ENCODE measurements at regions not wholly inside any gene's neighbourhood (a gene's known extent, or its start where the extent isn't known, plus 50 kb on each side); places are given as distances from the start of the nearest gene placed in this dataset.

DNA sequence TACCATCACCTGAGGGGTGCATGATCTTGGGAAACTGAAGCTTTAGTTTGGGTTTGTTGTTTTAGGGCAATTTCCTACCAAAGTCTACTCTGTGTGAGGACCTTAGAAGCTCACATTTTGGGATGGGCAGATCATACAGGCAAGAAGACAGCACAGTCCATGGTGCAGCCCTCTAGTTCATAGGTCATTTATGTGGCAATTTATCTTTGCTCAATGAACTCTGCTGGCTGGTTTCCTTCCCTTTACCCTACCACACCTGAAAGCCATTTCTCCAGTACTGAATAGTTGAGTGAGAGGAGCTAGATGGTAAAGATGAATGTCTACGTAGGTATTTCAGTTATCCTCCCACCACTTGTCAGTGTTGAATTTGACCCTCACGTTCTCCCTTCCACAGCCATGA lies 87.5 kb upstream of the KLF12 start:
- Histone ChIP-seq H3K9me3 (ENCODE audit: control insufficient read depth, insufficient read depth, low read length) (no peaks in the 10 kb centered on the region), H4K20me1 (ENCODE audit: control insufficient read depth, insufficient read depth, low read depth, low read length) (no peaks in the 10 kb centered on the region), H3K36me3 (ENCODE audit: control insufficient read depth, low read length) (no peaks in the 10 kb centered on the region), H3K27me3 (ENCODE audit: control insufficient read depth, low read length) (no peaks in the 10 kb centered on the region), H3K4me3 (ENCODE audit: low read length) (no peak overlapping the region), H3K79me2 (ENCODE audit: control insufficient read depth, low read length) (no peaks in the 10 kb centered on the region), H3K4me2 (ENCODE audit: low read length) (no peak overlapping the region), H3K4me1 (ENCODE audit: control insufficient read depth, low read length) (no peaks in the 10 kb centered on the region), H3F3A (ENCODE audit: control insufficient read depth, insufficient read depth) (no peaks in the 10 kb centered on the region), H3K27ac (ENCODE audit: low read depth, low read length) (no peak overlapping the region), H3K9me2 (replicated peaks; ENCODE audit: control insufficient read depth, low read length) (no peaks in the 10 kb centered on the region)
- TF ChIP-seq EZH2phosphoT487 (IDR thresholded peaks at IDR 0.05; ENCODE audit: borderline replicate concordance, low read length): no peak
- TF ChIP-seq, protein P1, sequence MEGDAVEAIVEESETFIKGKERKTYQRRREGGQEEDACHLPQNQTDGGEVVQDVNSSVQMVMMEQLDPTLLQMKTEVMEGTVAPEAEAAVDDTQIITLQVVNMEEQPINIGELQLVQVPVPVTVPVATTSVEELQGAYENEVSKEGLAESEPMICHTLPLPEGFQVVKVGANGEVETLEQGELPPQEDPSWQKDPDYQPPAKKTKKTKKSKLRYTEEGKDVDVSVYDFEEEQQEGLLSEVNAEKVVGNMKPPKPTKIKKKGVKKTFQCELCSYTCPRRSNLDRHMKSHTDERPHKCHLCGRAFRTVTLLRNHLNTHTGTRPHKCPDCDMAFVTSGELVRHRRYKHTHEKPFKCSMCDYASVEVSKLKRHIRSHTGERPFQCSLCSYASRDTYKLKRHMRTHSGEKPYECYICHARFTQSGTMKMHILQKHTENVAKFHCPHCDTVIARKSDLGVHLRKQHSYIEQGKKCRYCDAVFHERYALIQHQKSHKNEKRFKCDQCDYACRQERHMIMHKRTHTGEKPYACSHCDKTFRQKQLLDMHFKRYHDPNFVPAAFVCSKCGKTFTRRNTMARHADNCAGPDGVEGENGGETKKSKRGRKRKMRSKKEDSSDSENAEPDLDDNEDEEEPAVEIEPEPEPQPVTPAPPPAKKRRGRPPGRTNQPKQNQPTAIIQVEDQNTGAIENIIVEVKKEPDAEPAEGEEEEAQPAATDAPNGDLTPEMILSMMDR (IDR thresholded peaks at IDR 0.05; ENCODE audit: low read depth, low read length, poor library complexity, severe bottlenecking): no peak

DNA sequence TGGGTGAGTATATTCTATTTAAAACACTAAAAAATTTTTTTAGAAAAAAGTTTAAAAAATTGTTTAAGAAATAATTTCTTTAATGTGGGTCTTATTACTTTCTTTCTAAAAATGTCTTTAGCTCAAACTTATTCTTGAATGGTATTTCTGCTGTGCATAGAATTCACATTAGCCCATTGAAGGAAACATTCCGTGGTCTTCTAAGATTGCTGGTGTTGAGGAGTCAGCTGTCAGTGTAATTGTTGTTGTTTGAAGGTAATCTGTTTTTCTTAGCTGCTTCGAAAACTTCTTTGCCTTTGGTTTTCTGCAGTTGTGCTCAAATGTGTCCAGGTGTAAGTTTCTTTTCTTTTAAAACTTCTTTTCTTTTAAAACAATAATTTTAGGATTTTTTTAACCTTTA lies 85.4 kb upstream of the KLF12 start:
- TF ChIP-seq, protein P1 (IDR thresholded peaks at IDR 0.05; ENCODE audit: low read depth, low read length, poor library complexity, severe bottlenecking): no peak
- no peak for TF ChIP-seq EZH2phosphoT487 (IDR thresholded peaks at IDR 0.05; ENCODE audit: borderline replicate concordance, low read length)
- H3K36me3 ChIP-seq (ENCODE audit: control insufficient read depth, low read length): no peaks in the 10 kb centered on the region
- H3K4me1 ChIP-seq (ENCODE audit: control insufficient read depth, low read length): no peaks in the 10 kb centered on the region
- no peak overlapping the region for H3K4me2 ChIP-seq (ENCODE audit: low read length)
- no peak overlapping the region for H3K27ac ChIP-seq (ENCODE audit: low read depth, low read length)
- no peaks in the 10 kb centered on the region for H3F3A ChIP-seq (ENCODE audit: control insufficient read depth, insufficient read depth)
- no peaks in the 10 kb centered on the region for H3K9me3 ChIP-seq (ENCODE audit: control insufficient read depth, insufficient read depth, low read length)
- no peak overlapping the region for H3K4me3 ChIP-seq (ENCODE audit: low read length)
- no peaks in the 10 kb centered on the region for H3K9me2 ChIP-seq (replicated peaks; ENCODE audit: control insufficient read depth, low read length)
- no peaks in the 10 kb centered on the region for H3K79me2 ChIP-seq (ENCODE audit: control insufficient read depth, low read length)
- no peaks in the 10 kb centered on the region; the same call in 1 of the 2 replicates for H3K27me3 ChIP-seq (ENCODE audit: control insufficient read depth, low read length)
- H4K20me1 ChIP-seq (ENCODE audit: control insufficient read depth, insufficient read depth, low read depth, low read length): no peaks in the 10 kb centered on the region

DNA sequence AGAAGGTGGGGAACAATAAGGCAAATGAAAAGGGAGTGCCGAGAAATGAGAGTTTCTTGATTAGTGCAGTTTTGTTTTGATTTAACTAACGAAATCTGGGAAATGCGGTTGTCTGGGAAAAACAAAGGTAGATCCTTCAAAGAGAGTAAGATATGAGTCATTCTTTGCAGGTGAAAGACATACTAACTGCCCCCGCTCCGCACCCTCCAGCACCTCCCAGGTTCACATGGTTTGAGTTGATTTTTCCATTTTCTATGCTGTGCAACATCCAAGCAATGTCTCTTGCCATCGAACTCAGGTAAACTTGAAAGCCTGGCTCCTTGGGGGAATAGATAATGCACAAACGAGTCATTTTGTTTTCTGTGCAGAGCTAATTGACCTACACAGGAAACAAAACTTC lies 84.1 kb upstream of the KLF12 start:
- Histone ChIP-seq H3K9me3 (ENCODE audit: control insufficient read depth, insufficient read depth, low read length) (no peaks in the 10 kb centered on the region), H3K4me1 (ENCODE audit: control insufficient read depth, low read length) (no peaks in the 10 kb centered on the region), H3K4me2 (ENCODE audit: low read length) (no peak overlapping the region), H3K27ac (ENCODE audit: low read depth, low read length) (no peak overlapping the region), H3K36me3 (ENCODE audit: control insufficient read depth, low read length) (no peaks in the 10 kb centered on the region), H3K27me3 (ENCODE audit: control insufficient read depth, low read length) (no peaks in the 10 kb centered on the region; the same call in 1 of the 2 replicates), H3K9me2 (replicated peaks; ENCODE audit: control insufficient read depth, low read length) (no peaks in the 10 kb centered on the region), H3F3A (ENCODE audit: control insufficient read depth, insufficient read depth) (no peaks in the 10 kb centered on the region), H4K20me1 (ENCODE audit: control insufficient read depth, insufficient read depth, low read depth, low read length) (no peaks in the 10 kb centered on the region), H3K4me3 (ENCODE audit: low read length) (no peak overlapping the region), H3K79me2 (ENCODE audit: control insufficient read depth, low read length) (no peaks in the 10 kb centered on the region)
- no peak for TF ChIP-seq EZH2phosphoT487 (IDR thresholded peaks at IDR 0.05; ENCODE audit: borderline replicate concordance, low read length)
- TF ChIP-seq, protein P1 (IDR thresholded peaks at IDR 0.05; ENCODE audit: low read depth, low read length, poor library complexity, severe bottlenecking): no peak

DNA sequence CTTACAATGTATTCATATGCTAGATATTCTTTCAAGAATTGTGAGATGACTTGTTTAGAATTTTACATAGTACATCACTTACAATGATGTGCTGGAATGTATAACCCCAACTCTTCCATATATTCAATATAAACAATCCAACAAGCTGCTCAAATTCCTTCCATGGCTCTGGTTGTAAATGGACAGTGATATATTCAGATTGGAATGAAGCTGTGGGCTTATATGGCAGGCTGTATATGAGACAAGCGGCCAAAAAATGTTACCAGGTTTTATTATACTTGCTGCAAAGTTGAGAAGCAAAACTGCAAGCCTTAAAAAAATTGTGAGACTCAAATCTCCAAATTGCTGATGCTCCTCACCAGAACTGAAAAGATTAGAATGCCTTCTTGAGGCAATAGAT lies 83.6 kb upstream of the KLF12 start:
- no peaks in the 10 kb centered on the region for H3K4me1 ChIP-seq (ENCODE audit: control insufficient read depth, low read length)
- no peaks in the 10 kb centered on the region; the same call in 1 of the 2 replicates for H3K27me3 ChIP-seq (ENCODE audit: control insufficient read depth, low read length)
- H3K27ac ChIP-seq (ENCODE audit: low read depth, low read length): no peak overlapping the region
- no peaks in the 10 kb centered on the region for H4K20me1 ChIP-seq (ENCODE audit: control insufficient read depth, insufficient read depth, low read depth, low read length)
- TF ChIP-seq, protein P1 (IDR thresholded peaks at IDR 0.05; ENCODE audit: low read depth, low read length, poor library complexity, severe bottlenecking): no peak
- TF ChIP-seq EZH2phosphoT487 (IDR thresholded peaks at IDR 0.05; ENCODE audit: borderline replicate concordance, low read length): no peak
- no peaks in the 10 kb centered on the region for H3K9me2 ChIP-seq (replicated peaks; ENCODE audit: control insufficient read depth, low read length)
- H3F3A ChIP-seq (ENCODE audit: control insufficient read depth, insufficient read depth): no peaks in the 10 kb centered on the region
- no peak overlapping the region for H3K4me3 ChIP-seq (ENCODE audit: low read length)
- H3K79me2 ChIP-seq (ENCODE audit: control insufficient read depth, low read length): no peaks in the 10 kb centered on the region
- no peaks in the 10 kb centered on the region for H3K36me3 ChIP-seq (ENCODE audit: control insufficient read depth, low read length)
- no peak overlapping the region for H3K4me2 ChIP-seq (ENCODE audit: low read length)
- H3K9me3 ChIP-seq (ENCODE audit: control insufficient read depth, insufficient read depth, low read length): no peaks in the 10 kb centered on the region
